PC-9 (cell line): ENCODE measurements at regions not wholly inside any gene's neighbourhood (a gene's known extent, or its start where the extent isn't known, plus 50 kb on each side); places are given as distances from the start of the nearest gene placed in this dataset.

Source experiments
- EZH2 ChIP-seq: fragments of 200-600 bp; sonication (generic); IDR thresholded peaks from 2 replicates; pipeline ENCODE4 v1.8.0; 2017; ENCODE audit warnings: antibody characterized with exemption, low read depth
- TF ChIP-seq, protein P1 (sequence below): fragments of 200-600 bp; sonication (generic); conservative IDR thresholded peaks from 2 replicates; pipeline ENCODE4 v1.6.1; 2017; ENCODE audit warnings: mixed run types, antibody characterized with exemption, mild to moderate bottlenecking, moderate library complexity

DNA sequence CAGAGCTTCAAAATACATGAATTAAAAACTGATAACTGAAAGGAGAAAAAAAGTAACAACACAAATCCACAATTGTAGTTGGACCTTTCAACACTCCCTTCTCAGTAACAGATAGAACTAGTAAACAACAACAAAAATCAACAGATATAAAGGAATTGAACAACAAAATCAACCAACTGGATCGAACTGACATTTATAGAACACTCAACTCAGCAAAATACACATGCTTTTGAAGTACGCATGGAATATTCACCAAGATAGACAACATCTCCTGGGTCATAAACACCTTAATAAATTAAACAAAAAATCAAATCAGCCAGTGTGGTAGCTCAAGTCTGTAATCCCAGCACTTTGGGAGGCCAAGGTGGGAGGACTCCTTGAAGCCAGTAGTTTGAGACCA lies 63.3 kb downstream of the ILRUN start:
- TF ChIP-seq, protein P1, sequence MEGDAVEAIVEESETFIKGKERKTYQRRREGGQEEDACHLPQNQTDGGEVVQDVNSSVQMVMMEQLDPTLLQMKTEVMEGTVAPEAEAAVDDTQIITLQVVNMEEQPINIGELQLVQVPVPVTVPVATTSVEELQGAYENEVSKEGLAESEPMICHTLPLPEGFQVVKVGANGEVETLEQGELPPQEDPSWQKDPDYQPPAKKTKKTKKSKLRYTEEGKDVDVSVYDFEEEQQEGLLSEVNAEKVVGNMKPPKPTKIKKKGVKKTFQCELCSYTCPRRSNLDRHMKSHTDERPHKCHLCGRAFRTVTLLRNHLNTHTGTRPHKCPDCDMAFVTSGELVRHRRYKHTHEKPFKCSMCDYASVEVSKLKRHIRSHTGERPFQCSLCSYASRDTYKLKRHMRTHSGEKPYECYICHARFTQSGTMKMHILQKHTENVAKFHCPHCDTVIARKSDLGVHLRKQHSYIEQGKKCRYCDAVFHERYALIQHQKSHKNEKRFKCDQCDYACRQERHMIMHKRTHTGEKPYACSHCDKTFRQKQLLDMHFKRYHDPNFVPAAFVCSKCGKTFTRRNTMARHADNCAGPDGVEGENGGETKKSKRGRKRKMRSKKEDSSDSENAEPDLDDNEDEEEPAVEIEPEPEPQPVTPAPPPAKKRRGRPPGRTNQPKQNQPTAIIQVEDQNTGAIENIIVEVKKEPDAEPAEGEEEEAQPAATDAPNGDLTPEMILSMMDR, result no peak
- TF ChIP-seq EZH2, result no peak
